GM18907 (cell line): ENCODE measurements at regions not wholly inside any gene's neighbourhood (a gene's known extent, or its start where the extent isn't known, plus 50 kb on each side); places are given as distances from the start of the nearest gene placed in this dataset.
A peak's percentile ranks its signal among the peaks of the same experiment; 100 is the strongest.

Experiments used
- ATAC-seq: cut with Tn5 transposase; IDR thresholded peaks from one replicate; pipeline ENCODE4 v1.9.1; 2021; ENCODE audit warnings: mild to moderate bottlenecking, moderate library complexity; ENCODE audit not compliant: unreplicated experiment

DNA sequence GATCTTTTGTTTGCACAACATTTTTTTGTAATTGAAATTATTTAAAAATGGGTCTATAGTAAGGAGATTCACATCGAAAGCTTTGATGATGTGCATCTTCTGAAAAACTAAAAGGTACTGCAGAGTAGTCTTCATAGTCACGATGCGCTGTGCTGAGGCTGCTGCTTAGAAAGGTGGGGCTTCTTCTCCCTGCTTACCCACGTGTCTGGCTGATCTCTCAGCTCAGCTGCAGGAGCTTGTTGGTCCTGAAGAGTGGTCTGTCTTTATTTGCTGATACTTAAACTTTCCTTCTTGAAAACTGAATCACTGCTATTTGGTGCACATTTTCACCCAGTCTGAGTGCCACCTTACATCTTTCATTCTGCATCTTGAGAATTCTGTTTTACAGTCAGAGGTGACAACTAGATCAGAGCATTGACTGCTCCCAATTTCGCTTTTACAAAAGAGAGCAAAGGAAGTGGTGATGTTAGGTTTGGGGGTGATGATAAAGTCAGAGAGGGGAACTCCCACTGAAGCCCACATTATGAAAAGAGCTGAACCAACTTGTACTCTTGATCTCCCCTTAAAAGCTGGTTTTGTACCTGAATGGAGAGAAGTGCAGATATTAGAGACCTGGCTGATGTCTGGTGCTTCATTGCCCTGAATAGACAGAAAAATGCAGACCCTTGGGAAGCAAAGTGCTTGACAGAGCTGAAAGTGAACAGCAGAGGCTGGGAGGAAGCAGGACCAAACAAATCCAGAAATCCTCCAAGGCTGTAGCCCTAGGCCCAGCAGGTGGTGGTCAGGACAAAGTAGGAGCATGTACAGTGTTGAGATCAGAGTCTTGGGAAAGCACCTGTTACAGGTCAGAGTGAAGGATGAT is 984.5 kb downstream of the TSN start:
- ATAC-seq = no peak

DNA sequence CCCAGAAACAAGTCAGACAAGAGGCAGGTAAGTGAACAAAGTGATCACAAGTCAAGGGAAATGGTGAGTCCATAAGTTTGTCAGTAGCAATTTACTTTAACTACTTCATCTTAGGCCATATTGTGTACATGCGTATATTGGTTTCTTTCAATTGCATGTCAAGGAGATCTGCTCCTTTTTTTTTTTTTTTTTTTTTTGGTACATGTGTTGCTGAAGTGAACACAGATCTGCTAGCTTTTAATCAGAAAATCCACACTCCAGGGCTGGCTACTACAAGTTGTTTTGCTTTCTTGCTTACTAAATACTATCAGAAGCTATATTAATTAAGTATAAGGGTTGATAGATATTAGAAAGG is 985.1 kb downstream of the TSN start:
- no peak for ATAC-seq

DNA sequence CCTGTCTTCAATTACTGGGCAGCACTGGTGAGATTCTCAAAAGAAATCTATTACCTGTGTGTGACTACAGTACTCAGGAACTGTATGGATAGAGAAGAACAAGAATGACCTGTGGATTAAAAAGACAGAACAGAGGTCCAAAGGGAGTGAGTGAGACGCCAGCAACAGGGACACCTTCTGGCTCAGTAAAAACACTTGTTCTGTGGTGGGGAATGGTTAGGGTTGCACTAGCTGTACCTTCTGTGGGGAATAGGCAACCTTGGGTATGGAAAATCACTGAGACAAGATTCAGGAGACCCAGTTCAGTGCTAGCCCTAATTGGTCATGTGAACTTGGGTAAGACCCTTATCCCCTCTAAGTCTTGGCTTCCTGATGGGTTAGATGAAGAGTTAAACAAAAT is 986.0 kb downstream of the TSN start:
- ATAC-seq = no peak

DNA sequence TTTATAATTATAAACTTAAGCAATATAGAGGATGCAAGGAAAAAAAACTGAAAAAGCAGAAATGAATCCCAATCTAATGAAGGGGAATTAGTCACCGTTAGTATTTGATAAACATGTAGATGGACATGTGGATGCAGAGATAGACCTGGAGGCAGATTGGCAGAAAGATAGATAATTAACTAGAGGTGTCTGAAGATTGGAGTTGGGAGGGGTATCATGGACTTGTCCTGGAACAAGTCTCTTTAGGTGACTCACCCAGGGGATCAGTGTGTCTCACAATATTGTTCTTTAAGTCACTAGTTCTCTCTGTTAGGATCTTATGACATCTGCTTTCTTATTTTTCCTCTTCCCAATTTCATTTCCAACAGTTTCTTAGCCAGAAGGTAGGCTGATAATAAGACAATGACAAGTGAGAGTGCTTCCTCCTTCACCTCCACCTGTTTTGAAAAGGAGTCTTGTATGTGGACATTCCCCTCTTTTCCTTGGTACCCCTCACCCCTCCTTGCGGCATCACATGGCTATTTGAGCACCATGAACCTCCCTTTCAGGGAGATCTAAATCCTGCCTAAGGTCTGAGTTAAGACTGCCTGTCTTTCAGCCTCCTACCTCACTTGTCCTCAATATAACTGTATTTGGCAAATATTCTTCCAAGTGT is 987.7 kb downstream of the TSN start:
- ATAC-seq = no peak

DNA sequence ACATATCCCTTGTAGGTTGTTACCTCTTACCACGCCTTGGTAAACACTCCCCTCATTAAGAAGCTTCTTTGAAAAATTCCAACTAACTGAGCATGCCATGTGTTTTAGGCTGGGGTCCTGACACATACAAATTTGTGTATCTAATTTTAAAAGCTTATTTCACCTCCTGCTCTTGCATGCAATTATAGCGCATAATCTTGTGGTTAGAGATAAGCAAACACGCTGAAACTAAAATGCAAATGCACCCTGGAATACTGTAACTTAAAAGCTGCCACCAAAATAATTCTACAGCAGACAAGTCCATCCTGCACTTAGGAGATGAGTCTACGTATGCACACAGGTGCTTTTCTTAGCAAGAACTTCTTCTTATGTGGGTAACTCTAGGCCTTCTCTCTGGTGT is 990.2 kb downstream of the TSN start:
- ATAC-seq = no peak

DNA sequence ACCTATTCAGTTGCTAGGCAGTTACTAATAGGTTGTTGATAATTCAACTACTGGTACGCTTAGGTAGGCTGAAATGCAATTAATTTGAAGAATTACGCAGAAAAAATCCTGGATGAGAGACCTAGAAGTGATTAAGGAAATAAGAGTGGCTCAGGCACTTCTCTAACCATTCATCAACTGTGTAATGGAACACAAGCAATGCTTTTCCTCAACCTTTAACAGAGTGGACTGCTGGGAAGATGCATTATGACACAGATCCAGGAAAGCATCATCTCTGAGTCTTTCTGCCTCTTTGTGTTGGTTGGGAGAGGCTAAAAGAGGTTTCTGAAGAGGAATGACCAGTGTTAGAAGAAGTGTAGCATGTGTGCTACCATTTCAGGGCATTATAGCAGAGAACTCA is 992.2 kb downstream of the TSN start:
- ATAC-seq = no peak

DNA sequence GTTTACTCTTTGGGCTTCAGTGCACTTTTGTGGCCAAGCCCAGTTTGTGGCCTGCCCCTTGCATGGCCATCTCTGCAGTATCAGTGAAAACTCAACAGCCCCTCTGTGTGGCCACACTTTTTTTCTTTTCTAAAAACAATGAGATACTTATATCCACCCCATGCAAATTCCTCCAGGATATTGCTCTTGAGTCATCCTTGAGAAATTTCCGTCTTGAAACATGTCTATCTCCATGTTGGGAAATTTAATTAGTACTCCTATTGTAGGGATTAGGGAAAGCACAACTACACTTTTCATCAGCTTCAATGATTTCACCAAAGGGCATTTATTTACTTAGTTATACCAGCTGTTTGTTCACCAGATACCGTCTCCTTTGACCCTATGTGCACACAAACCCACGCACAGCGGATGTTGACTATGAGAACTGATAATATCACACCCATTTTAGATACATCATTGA is 993.1 kb downstream of the TSN start:
- ATAC-seq = no peak

DNA sequence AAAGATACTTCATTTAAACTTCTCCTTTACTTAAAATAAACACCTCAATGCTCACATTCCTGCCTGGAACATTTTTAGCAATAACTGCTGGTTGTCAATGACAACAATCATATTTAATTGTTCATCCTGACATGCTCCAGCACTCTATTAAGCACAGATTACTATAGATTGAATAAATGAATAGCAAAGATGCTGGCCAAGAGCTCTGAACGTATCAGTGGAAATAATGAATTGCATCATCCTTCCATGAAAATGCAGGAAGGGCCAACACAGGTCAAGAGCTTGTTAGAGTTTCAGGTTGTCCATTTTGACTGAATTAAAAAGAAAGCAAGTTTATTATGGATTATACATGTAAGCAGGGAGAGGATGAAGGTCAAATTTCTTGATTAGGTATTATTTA is 994.0 kb downstream of the TSN start:
- ATAC-seq = no peak

DNA sequence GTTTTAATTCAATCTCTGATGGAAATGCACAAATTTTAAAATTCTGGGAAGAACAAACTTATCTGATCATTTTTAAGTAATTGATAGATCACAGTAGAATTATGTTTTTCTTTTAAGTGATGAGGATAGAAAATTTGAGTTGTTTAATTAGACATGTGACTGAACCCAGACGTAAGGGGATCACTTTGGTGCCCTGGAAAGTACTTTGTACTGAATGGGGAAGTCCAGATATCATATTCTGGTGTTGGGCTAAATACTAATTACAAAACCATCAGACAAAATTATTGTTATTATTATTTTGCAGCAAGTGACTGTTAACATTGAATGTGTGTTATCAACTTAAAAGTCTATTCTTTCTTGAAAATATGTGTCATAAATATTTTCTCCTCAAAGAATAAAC is 994.6 kb downstream of the TSN start:
- no peak for ATAC-seq

DNA sequence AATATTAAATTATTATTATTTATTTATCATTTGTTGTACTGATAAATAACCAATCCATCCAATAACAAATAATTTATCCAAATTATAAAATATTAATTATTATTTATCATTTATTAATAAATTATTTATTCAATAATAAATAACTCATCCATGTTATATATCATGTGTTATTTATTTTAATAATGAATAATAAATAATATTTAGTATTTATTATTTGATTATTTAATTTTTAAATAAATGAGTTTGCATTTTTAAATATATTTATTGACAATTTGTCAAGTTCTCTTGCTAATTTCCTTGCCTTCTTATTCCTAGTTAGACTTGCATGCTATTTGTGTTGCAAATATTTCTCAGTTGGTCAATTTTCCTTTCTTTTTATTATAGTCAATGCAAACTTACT is 995.4 kb downstream of the TSN start:
- ATAC-seq = no peak

DNA sequence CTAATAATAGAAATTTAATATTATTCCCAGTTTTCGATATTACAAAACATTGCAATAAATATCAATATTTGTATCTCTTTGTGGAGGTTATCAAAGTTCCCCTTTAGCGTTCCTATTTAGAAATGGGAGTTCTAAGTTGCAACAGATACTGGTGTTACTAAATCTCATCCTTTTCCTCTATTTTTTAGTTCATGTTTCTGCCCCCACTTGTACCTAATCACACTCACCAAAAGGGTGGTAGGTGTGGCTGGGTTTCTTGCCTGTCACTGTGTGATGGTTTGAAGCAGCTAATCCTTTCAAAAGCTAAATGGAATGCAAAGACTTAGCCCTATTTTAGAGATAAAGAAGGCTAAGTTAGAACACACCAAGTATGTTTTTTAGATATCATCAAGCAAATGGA is 997.9 kb downstream of the TSN start:
- no peak for ATAC-seq

DNA sequence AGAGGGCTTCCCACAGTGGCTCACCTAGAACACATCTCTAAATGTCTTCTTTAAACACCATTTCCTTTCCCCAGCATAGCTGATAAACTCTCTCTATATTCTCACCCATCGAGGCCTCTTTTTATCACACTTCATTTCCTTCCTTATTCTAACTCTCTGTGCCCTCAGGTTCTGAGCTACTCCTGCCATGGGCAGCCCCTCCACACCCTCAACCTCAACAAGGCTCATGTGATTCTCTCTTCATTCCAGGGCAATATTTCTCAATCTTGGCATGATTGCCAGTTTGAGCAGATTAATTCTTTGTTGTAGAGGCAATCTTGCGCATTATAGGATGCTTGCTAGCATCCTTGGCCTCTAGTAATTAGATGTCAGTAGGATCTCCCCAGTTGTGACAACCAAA is 999.1 kb downstream of the TSN start:
- ATAC-seq = no peak

DNA sequence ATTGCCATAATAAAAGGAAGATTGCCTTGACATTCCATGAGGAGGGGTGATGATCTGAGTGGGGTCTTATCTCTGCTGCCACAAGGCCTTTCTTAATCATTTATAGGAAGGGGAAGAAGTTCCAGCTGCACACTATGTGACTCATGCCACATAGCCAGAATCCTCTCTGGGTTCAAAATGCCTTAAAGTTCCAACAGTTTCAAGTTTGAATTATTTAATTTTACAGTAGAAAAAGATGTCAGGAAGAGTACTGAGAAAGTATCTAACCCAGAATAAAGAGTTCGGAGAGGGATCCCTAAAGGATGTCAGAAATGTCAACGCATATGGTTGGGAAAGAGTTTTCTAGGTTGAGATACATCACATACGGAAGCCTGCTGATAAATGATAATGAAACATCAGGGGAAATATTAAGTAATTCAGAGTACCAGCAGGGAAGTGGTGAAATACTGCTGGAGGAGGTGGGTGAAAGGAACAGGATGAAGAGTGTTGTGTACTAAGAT is 999.9 kb downstream of the TSN start:
- no peak for ATAC-seq

DNA sequence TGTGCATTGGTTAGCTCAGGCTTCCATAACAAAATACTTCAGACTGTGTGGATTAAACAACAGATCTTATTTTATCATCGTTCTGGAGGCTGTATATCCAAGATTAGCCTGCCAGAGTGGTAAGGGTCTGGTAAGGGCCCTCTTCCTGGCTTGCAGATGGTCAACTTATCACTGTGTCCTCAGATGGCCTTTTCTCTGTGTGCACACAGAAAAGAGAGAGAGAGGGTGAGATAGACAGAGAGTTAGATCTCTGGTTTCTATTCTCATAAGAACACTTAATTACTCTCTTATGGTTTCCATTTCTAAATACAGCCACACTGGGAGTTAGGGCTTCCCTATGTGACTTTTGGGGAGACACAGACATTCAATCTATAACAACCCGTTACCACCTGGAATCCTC is 1003.5 kb downstream of the TSN start:
- peak; percentile 39 for ATAC-seq

DNA sequence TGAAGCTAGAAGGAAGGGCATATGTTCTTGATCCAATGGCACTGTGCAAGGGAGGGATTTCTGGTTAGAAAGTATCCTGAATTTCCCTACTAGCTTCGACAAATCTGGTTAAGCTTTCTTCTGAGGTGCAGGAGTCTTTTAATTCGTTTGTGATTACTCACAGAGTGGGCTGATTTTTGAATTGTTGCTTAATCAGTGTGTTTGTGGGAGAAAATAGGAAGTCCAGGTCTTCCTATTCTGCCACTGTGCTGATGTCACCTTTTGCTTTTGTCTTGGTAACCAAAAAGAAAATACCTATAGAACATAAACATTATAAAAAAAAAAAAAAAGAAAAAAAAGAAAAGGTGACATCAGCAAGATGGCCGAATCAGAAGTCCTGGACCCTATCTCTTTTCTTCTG is 1008.6 kb downstream of the TSN start:
- no peak for ATAC-seq

DNA sequence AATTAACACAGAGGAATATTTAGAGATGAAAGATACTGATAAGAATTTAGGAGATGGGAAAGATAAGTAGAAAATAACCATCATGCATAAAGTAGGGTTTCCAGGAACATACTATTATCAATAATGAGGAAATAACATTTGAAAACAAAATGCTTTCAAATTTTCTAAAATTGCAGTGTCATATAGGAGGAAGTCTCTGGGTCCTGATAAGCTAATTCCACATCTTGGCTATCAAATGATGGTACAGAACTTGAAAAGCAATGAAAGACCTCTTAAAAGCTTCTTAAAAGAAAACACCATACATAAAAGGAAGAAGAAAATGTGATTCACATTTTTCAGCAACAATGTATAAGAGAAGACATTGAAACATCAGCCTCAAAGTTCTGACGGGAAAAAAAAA is 1024.8 kb downstream of the TSN start:
- ATAC-seq = no peak

DNA sequence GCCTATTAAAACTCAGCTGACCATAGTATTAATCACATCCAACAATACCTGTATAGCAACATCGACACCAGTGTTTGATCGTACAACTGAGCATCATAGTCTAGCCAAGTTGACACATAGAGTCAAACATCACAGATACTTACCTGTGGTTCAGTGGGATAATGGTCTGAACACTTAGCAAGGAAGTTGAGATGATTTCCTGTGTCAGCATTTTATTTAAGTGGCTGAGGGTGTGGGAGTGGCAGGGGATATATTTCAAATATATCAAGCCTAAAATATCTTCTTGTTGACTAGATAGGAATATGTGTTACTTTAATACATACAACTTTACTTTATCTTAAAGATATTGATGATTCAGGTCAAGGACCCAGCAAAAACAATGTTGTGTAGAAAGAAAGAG is 1038.6 kb downstream of the TSN start:
- ATAC-seq = no peak

DNA sequence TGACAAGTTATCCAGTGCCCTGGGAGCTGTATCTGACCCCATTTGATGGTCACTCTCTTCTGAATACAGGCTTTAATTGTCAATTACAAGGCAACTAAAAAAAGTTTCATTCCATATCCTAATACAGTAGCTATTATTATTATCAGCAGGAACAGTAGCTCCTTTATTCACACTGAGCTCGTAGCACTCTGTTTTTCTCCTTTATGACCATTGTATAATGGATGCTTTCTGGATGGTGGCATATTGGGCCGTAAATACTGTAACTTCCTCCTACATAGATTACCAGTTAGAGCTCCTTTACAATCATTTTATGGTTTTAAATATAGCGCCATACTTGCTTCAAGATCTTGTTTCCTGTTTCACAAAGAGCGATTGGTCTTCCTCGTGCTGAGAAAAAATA is 1040.3 kb downstream of the TSN start:
- ATAC-seq = no peak

DNA sequence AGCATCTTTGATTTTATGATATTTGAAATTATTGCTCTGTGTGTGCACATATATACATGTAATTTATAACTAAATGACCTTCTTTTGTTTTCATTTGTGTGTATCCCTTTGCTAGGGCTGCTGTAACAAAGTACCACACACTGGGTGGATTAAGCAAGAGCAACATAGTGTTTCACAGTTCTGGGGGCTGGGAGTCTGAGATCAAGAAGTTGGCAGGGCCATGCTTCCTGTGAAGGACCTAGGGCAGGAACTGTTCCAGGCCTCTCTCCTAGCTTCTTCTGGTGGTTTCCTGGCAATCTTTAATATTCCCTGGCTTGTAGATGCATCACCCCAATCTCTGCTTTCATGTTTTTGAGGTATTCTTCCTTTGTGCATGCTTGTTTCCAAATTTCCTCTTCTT is 1043.9 kb downstream of the TSN start:
- ATAC-seq = no peak

DNA sequence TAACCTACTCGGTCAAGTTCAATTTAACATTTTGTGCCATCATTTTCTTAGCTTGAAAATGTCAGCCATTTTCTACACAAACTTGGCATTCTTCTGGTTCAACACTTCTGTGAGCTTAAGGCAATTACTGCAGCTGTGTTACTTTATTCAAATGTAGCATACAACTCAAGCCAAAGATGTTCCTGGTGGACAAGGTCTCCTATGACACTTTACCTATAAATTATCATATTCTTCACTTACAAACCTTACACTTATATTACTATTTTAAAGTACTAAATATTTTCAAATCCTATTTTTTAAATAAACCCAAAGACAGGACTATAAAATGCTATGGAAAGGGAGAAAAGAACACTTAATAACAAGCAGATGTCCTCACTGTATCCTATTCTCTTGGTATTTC is 1045.3 kb downstream of the TSN start:
- ATAC-seq = no peak

DNA sequence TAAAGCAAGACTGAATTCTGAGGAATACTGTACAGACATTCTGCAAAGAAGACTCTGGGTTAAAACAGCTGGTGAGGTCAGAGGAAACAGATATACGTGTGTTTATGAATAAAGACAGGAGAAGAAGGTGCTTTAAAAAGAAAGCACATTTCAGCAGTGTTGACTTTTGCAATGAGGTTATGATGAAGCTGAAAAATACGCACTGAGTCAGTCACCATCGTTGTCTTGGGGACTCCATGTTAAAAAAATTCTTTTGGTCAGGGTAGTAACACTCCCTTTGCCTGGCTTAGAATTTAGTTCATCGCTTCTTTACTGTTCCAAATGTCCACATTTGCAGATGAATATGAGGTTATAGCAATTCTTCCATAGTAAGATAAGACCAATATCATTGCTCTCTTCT is 1049.0 kb downstream of the TSN start:
- ATAC-seq = no peak

DNA sequence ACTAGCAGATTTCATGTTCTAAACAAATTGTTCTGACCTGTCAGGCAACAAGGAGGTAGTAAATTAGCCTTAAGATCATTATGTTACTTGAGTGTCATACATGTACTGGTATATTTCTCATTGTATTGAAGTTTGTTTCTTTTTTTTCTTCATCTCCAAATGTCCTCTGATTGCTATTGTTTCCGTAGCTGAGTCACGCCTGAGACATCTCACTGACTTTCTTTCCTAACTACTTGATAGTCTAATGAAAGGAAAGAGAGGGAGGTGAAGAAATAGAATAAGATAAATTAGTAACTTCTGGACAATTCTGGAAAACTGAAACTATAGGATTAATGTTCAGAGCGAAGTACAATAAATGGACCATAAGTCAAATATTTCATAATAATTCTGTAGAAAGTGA is 1049.9 kb downstream of the TSN start:
- ATAC-seq = no peak
